ENCODE measurements at regions not wholly inside any gene's neighbourhood (a gene's known extent, or its start where the extent isn't known, plus 50 kb on each side); places are given as distances from the start of the nearest gene placed in this dataset.

DNA sequence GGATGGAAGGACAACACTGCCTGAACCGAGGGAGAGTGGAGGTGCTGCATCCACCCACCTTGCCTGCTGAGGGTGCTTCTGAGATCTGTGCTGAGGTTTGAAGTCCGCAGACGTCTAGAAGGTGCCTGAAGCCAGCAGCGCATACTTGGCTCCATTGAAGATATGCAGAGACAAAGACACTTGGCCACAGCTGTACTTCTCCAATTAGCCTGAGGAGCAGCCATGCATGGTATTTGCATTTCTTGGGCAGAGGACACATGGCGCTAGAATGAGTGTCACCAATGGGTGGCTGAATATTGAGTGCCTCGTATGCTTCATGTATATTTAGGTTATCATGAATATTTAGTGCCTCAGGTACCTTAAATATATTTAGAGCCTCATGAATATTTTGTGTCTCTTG, 128.7 kb upstream of the ATP6AP2 start:
- no peak for DNase-seq (ENCODE audit: low read depth)

DNA sequence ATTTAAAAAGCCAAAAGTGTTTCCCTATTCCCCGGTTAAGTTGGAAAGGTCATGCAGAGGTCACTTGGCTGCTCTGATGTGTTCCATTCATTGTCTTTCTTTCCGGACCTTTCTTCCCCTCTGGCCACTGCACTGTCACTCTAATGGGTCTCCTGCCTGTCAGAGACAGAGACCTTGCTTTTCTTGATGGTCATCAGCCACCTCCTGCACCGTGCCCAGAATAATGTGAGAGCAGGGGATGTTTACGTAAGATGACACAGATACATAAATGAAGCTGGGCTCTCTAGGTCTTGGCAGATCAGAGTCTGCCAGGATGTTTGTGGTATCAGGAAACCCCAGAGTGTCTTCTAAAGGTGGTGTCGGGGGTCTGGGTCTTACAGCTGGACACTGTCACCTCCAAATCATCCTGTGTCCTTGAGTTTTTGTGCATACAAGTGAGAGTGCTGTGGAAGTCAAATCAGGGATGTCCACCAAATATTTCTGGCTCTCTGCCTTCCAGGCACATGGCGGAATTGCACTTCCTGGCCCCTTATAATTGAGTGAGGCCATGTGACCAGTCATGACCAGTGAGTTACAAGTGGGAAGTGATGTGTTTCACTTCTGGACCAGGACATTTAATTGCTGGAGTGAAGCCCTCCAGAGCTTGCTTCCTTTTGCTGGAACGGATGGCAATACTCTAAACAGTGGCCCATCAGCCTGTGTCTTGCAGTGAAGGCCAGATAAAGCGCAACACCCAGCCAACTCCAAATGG, 130.6 kb upstream of the ATP6AP2 start:
- no peak for DNase-seq (ENCODE audit: low read depth)

- DNase-seq (ENCODE audit: low read depth) = no peak
Measured at GRCh38 chrX:40449396-40449795, 131.4 kb upstream of the ATP6AP2 start.

GRCh38 chrX:40448793-40449192, 132.0 kb upstream of the ATP6AP2 start:
- no peak for DNase-seq (ENCODE audit: low read depth)

DNA sequence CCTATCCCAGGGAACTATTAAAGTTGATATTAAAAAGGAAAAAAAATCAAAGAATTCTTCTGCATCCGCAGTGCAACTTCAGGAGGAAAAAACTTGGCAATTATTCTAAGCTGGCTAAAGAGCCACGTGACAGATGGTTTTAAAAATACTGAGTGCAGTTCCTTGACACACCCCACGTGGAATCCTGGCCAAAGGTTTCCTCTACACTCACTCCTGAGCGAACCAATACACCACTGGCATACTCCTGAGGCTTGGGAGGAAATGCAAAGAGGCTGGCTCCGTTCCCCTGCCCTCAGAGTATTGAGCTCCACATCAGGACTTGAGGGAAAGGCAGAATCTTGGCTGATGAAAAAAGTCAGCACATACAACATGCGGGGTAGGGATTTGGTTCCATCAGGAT, 133.8 kb upstream of the ATP6AP2 start:
- DNase-seq (ENCODE audit: low read depth) = no peak

- DNase-seq (ENCODE audit: low read depth) = no peak
Measured at GRCh38 chrX:40445691-40446090, 135.1 kb upstream of the ATP6AP2 start.

DNA sequence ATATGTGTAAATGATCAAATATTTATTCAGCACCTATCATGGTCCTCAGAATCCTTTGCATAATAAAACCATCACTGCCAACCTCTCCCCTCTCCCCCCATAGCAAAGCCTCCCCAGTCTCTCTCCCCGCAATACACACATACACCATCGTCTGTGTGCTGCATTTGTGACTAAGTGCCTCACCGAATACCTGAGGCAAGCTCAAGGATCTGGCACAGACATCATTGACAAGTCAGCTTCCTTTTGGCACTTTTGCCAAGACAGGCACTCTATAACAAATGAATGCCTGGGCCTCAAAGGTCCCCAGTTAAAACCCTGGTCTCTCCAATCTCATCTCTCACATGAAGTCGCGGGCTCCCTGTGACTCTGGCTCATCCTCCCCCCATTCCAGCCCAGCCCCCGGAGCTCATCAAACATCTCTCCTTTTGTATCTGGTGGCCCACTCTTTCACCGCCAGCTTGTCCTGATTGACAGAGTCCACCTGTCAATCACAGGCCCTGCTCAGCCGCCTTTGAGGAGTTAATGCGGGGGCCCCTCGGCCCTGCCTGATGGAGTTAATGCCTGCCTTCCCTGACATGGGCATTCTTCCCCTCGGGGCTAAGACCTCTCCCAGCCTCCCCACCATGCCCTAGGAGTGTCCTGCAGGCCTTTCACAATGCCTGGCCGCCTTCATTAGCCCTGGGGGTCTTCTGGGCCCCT, 135.8 kb upstream of the ATP6AP2 start:
- DNase-seq (ENCODE audit: low read depth) = no peak

GRCh38 chrX:40444133-40444532, 136.6 kb upstream of the ATP6AP2 start:
- DNase-seq (ENCODE audit: low read depth) = no peak

DNA sequence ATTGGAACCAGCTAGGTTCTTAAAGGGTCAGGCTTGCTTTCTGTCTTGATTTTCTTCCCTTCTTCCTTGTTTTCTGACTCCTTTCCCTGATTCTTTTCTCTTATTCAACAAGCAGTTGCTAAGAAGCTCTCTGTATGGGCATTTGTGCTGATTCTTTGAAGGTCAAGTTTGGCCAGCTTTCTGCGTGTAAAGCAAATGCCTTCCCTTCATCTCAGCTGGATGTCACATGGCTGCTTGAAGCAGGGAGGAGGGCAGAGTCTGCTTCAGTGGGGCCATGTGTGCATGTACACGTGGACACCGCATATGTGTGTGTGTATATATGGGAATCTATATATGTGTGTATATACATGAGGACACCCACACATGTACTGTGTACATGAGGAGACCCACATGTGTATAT, 139.9 kb upstream of the ATP6AP2 start:
- no peak for DNase-seq (ENCODE audit: low read depth)

GRCh38 chrX:40439625-40440532, 140.9 kb upstream of the ATP6AP2 start:
- DNase-seq (ENCODE audit: low read depth) = no peak

DNA sequence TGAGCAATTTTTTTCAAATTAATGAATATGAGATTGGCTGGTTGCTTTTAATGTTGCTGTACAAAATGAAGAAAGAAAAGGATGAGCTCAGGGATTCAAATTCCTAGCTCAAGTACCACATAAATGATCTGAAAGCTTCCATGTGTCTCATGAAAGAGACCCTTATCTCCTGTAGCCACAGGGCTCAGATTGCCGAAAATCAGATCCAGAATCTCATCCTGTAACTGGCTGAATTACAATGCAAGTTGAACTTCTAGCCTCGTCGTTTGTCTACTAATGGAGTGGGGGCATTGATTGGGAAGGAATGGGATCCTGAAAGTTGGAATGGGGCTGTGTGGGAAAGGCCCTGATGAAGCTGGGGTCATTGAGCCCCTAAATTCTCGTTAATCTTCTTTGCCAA, 143.4 kb upstream of the ATP6AP2 start:
- no peak for DNase-seq (ENCODE audit: low read depth)

GRCh38 chrX:40434947-40435346, 145.8 kb upstream of the ATP6AP2 start:
- no peak for DNase-seq (ENCODE audit: low read depth)

DNA sequence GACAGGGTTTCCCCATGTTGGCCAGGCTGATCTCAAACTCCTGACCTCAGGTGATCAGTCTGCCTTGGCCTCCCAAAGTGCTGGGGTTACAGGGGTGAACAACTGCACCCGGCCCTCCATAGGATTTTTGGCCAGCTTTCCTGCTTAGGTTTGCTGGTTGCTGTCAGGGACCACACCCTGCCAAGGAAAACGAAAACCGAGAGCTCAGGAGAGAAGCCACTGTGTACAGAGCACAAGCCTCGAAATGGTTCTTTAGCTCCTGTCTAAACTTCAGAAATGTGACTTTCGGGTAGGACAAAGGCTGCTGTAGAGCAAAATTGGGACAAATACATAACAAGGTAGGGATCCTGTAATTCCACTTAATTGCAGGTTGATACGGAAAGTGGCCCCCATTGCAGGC, 146.3 kb upstream of the ATP6AP2 start:
- no peak for DNase-seq (ENCODE audit: low read depth)

DNA sequence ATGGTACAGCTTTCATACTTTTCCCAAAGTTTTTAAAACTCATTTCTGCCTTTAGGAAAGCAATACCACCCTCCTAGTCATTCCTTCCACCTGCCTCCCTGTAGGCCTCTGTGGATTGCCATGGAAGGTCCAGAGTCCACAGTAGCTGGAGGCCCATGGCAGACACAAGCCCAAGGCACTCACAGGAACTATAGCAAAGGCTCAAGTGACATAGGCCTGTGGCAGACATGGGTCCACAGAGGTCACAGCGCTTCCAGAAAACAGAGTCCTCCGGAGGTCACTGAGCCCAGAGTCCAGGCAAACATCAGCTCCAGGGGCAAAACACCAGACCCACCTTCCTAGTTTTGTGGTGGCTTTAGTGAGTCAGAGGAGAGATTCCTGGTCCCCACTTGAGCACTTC, 147.6 kb upstream of the ATP6AP2 start:
- DNase-seq (ENCODE audit: low read depth) = no peak

GRCh38 chrX:40424259-40424658, 156.5 kb upstream of the ATP6AP2 start:
- no peak for DNase-seq (ENCODE audit: low read depth)

- no peak for DNase-seq (ENCODE audit: low read depth)
Measured at GRCh38 chrX:40423299-40423698, 157.5 kb upstream of the ATP6AP2 start.

- DNase-seq (ENCODE audit: low read depth) = no peak
Measured at GRCh38 chrX:40422021-40422420, 158.7 kb upstream of the ATP6AP2 start.

DNA sequence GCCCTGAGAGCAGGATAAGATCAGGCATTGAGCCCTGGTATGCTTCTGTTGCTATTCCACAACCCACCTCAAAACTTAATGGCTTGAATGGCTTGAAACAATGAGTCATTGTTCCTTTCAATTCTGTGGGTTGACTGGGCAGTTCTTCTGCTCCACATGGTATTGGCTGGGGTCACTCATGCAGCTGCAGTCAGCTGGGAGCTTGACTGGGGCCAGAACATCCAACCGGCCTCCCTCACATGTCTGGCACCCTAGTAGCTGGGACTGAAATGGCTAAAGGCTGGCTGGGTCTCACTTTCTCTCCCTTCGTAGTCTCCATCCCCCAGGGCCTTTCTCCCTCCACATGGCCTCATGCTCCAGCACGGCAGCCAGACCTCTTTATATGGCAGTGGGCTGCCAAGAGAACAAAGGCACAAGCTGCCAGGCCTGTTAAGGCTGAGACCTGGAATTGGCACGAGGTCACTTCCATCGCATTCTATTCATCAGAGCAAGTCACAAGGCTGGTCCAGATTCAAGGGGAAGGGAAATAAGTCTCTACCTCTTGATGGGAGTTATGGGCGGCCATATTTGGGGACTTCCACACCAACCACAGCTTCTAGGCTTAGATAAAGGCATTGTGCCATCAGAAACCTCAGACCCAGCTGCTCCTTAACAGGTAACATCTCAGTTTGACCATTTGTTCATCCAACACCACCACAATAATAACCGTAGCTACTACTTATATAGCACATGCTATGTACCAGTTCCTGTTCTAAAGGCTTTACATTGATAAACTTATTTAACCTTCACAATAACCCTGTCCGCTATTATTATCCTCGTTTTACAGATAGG, 159.7 kb upstream of the ATP6AP2 start:
- DNase-seq (ENCODE audit: low read depth) = no peak

DNA sequence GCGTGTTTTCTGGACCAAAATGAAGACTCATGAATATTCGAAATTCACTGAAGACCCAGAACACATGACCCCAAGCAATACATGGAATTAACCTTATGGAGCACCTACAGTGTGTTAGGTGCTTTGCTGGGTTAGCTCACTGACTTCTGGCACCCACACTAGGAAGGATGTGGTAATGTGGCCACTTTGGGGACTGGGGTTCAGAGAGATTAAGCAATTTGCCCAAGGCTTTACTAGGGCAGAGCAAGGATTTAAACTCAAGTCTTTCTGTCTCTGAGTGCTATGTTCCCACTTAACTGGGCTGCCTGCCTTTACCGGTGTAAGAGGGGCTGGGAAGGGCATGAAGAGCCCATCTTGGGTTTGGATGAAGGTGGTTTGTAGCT, 162.0 kb upstream of the ATP6AP2 start:
- DNase-seq (ENCODE audit: low read depth) = no peak

DNA sequence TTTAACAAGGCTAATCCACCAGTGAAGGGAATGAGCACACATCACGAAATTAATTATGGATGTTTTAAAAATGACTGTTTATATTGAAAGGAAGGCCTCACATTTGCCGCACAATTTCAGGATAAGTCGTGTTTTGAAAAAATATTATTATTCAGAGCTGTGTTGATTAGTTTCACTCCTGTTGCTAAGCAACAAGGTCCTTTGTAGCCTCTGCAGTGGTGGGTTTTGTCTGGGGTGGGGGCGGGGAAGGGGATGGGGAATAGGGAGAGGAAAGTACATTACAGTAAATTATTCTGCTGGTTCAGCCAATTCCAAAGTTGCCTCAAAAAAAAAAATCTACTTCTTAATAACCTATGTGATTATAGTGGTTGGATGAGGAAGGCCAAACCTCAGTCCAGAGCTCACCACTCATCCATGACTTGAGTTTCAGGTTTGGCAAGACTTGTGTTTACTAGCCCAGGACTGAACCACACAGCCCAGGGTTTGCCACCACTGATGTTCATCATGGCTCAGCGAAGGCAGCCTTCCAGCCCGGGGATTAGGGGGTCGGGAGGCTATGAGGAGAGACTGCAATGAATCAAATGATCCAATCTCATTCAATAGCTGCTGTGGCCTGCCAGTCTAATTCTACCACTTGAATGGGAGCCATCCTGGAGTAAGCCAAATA, 162.5 kb upstream of the ATP6AP2 start:
- no peak for DNase-seq (ENCODE audit: low read depth)

DNA sequence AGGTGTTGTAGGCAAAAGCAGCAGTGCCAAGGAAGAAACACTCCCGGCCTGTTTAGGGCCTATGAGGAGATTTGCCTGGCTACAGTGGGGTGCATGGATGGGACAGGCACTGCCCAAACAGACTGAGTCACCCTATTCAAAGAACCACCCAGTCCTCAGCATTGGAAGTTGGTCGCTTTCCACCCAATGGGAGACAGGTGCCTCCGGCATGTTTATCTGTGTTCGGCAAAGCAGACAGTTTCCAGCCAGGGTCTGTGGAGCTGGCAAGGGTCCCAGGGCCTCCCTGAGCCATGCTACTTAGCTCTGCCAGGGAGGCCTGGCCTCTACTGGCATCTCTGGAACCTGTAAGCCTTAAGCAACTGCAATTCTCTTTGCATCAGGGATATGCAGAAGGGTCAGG, 165.1 kb upstream of the ATP6AP2 start:
- no peak for DNase-seq (ENCODE audit: low read depth)

Measured in activated T-cell treated with anti-CD3 and anti-CD28 coated beads for 1 hour (primary cell).